Type B pancreatic cell (in vitro differentiated cells): ENCODE measurements at regions not wholly inside any gene's neighbourhood (a gene's known extent, or its start where the extent isn't known, plus 50 kb on each side); places are given as distances from the start of the nearest gene placed in this dataset.

Source experiments
- DNase-seq: peaks from one replicate; pipeline ENCODE4 v3.0.0; 2021; ENCODE audit warnings: mixed read lengths; ENCODE audit not compliant: unreplicated experiment; ENCODE audit errors: extremely low spot score
- H3K27ac Mint-ChIP-seq: 2 replicates; pipeline ENCODE4 v1.8.0; 2021; ENCODE audit warnings: mild to moderate bottlenecking, mixed read lengths
- H3K27me3 Mint-ChIP-seq: 2 replicates; pipeline ENCODE4 v1.8.0; 2021; ENCODE audit warnings: mixed read lengths
- H3K36me3 Mint-ChIP-seq: 2 replicates; pipeline ENCODE4 v1.8.0; 2021; ENCODE audit warnings: mixed read lengths
- H3K4me1 Mint-ChIP-seq: one replicate; pipeline ENCODE4 v1.8.0; 2021; ENCODE audit warnings: mixed read lengths; ENCODE audit not compliant: unreplicated experiment
- H3K4me3 Mint-ChIP-seq: 2 replicates; pipeline ENCODE4 v1.8.0; 2021; ENCODE audit warnings: mild to moderate bottlenecking, mixed read lengths
- H3K9me3 Mint-ChIP-seq: 2 replicates; pipeline ENCODE4 v1.8.0; 2021; ENCODE audit warnings: mixed read lengths
- CTCF ChIP-seq: fragments of 200-600 bp; sonication (generic); conservative IDR thresholded peaks from 2 replicates; pipeline ENCODE4 v1.5.0; 2021; ENCODE audit warnings: antibody characterized with exemption, mild to moderate bottlenecking

GRCh38 chr3:56919797-56920195, 118.0 kb upstream of the ARHGEF3 start:
- Mint-ChIP-seq H3K4me3 (no peak overlapping the region), H3K36me3 (no peaks in the 10 kb centered on the region), H3K27me3 (no peaks in the 10 kb centered on the region), H3K4me1 (peaks cover 40% of the 10 kb centered on the region), H3K27ac (no peak overlapping the region), H3K9me3 (no peaks in the 10 kb centered on the region)
- DNase-seq: no peak
- no peak for TF ChIP-seq CTCF

GRCh38 chr3:56919137-56919796, 117.5 kb upstream of the ARHGEF3 start:
- TF ChIP-seq CTCF: no peak
- no peak overlapping the region for H3K27ac Mint-ChIP-seq
- peaks cover 43% of the 10 kb centered on the region for H3K4me1 Mint-ChIP-seq
- DNase-seq: no peak
- no peaks in the 10 kb centered on the region for H3K27me3 Mint-ChIP-seq
- no peaks in the 10 kb centered on the region for H3K9me3 Mint-ChIP-seq
- H3K36me3 Mint-ChIP-seq: no peaks in the 10 kb centered on the region
- no peak overlapping the region for H3K4me3 Mint-ChIP-seq

GRCh38 chr3:56918111-56918568, 116.4 kb upstream of the ARHGEF3 start:
- no peak overlapping the region for H3K4me3 Mint-ChIP-seq
- H3K4me1 Mint-ChIP-seq: peaks cover 37% of the 10 kb centered on the region
- H3K9me3 Mint-ChIP-seq: peaks cover 5% of the 10 kb centered on the region
- H3K27me3 Mint-ChIP-seq: no peaks in the 10 kb centered on the region
- H3K36me3 Mint-ChIP-seq: no peaks in the 10 kb centered on the region
- no peak for TF ChIP-seq CTCF
- peak overlapping the region; percentile 48 for H3K27ac Mint-ChIP-seq
- DNase-seq: no peak

GRCh38 chr3:56917361-56918110, 115.8 kb upstream of the ARHGEF3 start:
- no peaks in the 10 kb centered on the region for H3K36me3 Mint-ChIP-seq
- no peak overlapping the region for H3K27ac Mint-ChIP-seq
- peaks cover 34% of the 10 kb centered on the region for H3K4me1 Mint-ChIP-seq
- no peak for TF ChIP-seq CTCF
- no peaks in the 10 kb centered on the region for H3K27me3 Mint-ChIP-seq
- H3K9me3 Mint-ChIP-seq: peaks cover 5% of the 10 kb centered on the region
- no peak overlapping the region for H3K4me3 Mint-ChIP-seq
- no peak for DNase-seq

- Mint-ChIP-seq H3K27me3 (no peaks in the 10 kb centered on the region), H3K4me3 (no peak overlapping the region), H3K4me1 (peaks cover 28% of the 10 kb centered on the region), H3K9me3 (peaks cover 5% of the 10 kb centered on the region), H3K27ac (no peak overlapping the region), H3K36me3 (no peaks in the 10 kb centered on the region)
- TF ChIP-seq CTCF: no peak
- no peak for DNase-seq
Measured at GRCh38 chr3:56916716-56917360, 115.1 kb upstream of the ARHGEF3 start.
